A549 (cell line): ENCODE measurements at regions not wholly inside any gene's neighbourhood (a gene's known extent, or its start where the extent isn't known, plus 50 kb on each side); places are given as distances from the start of the nearest gene placed in this dataset.

Source experiments
- ATAC-seq, 2 experiments: fragments of 200-7000 bp in 1 of 2; fragments of >200 bp in 1 of 2; cut with Nextera tagmentation in 1 of 2; cut with Tn5 transposase in 1 of 2; 3 replicates each; pipeline versions ENCODE4 v1.8.0 to v1.9.1; 2018 to 2020; ENCODE audit warnings: mild to moderate bottlenecking in 1 of 2, moderate library complexity in 1 of 2
- CTCF ChIA-PET: fragments of 300-600 bp; sonication (Branson Sonifier 250); formaldehyde crosslinking; extraction: SDS; loops from one replicate; lab custom pipeline; 2021; ENCODE audit warnings: antibody characterized with exemption, inconsistent platforms; lab: Yijun Ruan, JAX
- POLR2A ChIA-PET: fragments of 350-600 bp; formaldehyde crosslinking; extraction: SDS; loops from one replicate; lab custom pipeline; 2021; ENCODE audit warnings: antibody characterized with exemption, inconsistent platforms; lab: Yijun Ruan, JAX
- DNase-seq, 2 experiments: peaks; one replicate each; pipeline versions ENCODE4 v3.0.0 to v3.0.0-alpha.2; 2011 to 2016; ENCODE audit warnings: low read depth in 1 of 2, low spot score in 1 of 2
- FAIRE-seq: peaks from 2 replicates; lab custom pipeline; 2011; peaks lifted over from hg19 to GRCh38; lab: Jason Lieb, UNC
- H3K27ac ChIP-seq, 2 experiments: fragments of >200 bp; sonication (Bioruptor Twin); formaldehyde crosslinking; 3 replicates each; pipeline ENCODE4 v1.5.1; 2016 to 2017
- H3K4me1 ChIP-seq: fragments of >200 bp; sonication (Bioruptor Twin); formaldehyde crosslinking; 3 replicates; pipeline ENCODE4 v1.6.1; 2016
- H3K4me2 ChIP-seq: fragments of >200 bp; sonication (Bioruptor Twin); formaldehyde crosslinking; 3 replicates; pipeline ENCODE4 v1.6.1; 2016
- H3K4me3 ChIP-seq: fragments of >200 bp; sonication (Bioruptor Twin); formaldehyde crosslinking; 3 replicates; pipeline ENCODE4 v1.5.1; 2016
- H3K9me3 ChIP-seq: fragments of >200 bp; sonication (Bioruptor Twin); formaldehyde crosslinking; 3 replicates; pipeline ENCODE4 v1.6.1; 2016
- CBX8 ChIP-seq: fragments of 200-600 bp; sonication (generic); IDR thresholded peaks from 2 replicates; pipeline ENCODE4 v1.6.1; 2016
- CEBPB ChIP-seq, 2 experiments: fragments of >200 bp in 1 of 2; sonication (Bioruptor Twin) in 1 of 2; formaldehyde crosslinking in 1 of 2; IDR thresholded peaks; 2 replicates each; pipeline ENCODE4 v1.6.1; 2012 to 2016
- CHD4 ChIP-seq: fragments of 200-600 bp; sonication (generic); IDR thresholded peaks from 2 replicates; pipeline ENCODE4 v1.6.1; 2016; ENCODE audit warnings: antibody characterized with exemption, mild to moderate bottlenecking, borderline replicate concordance
- EHF ChIP-seq: fragments of 250-450 bp; sonication (Bioruptor Pico); IDR thresholded peaks from 2 replicates; pipeline ENCODE4 v1.5.0; 2020; ENCODE audit warnings: mild to moderate bottlenecking
- EHMT2 ChIP-seq: fragments of 200-600 bp; sonication (generic); IDR thresholded peaks from 2 replicates; pipeline ENCODE4 v1.6.1; 2016; ENCODE audit warnings: antibody characterized with exemption, low read depth, mild to moderate bottlenecking, moderate library complexity
- FOSL2 ChIP-seq, 2 experiments: fragments of 450-650 bp in 1 of 2; fragments of >200 bp in 1 of 2; sonication (Bioruptor Twin) in 1 of 2; formaldehyde crosslinking; IDR thresholded peaks; 2 replicates each; pipeline versions ENCODE4 v1.5.0 to v1.6.1; 2016 to 2020; ENCODE audit warnings: mild to moderate bottlenecking in 1 of 2, moderate library complexity in 1 of 2
- FOXS1 ChIP-seq: fragments of 250-450 bp; sonication (Bioruptor Pico); IDR thresholded peaks from 2 replicates; pipeline ENCODE4 v1.5.0; 2020; ENCODE audit warnings: mild to moderate bottlenecking, moderate library complexity
- GATA3 ChIP-seq: IDR thresholded peaks from 2 replicates; pipeline ENCODE4 v1.6.1; 2012; ENCODE audit warnings: borderline replicate concordance
- HOXA7 ChIP-seq: fragments of 250-450 bp; sonication (Bioruptor Pico); IDR thresholded peaks from 2 replicates; pipeline ENCODE4 v1.5.0; 2020; ENCODE audit warnings: mild to moderate bottlenecking, moderate library complexity
- MAFK ChIP-seq: fragments of 450-650 bp; IDR thresholded peaks from 2 replicates; pipeline ENCODE4 v1.6.1; 2014; ENCODE audit not compliant: partially characterized antibody
- NR3C1 ChIP-seq: fragments of >200 bp; sonication (Bioruptor Twin); formaldehyde crosslinking; IDR thresholded peaks from 3 replicates; pipeline ENCODE4 v1.6.1; 2017
- POLR2AphosphoS2 ChIP-seq: conservative IDR thresholded peaks from 2 replicates; pipeline ENCODE4 v1.6.1; 2012; ENCODE audit warnings: low read length, improper control_type of control experiment, inconsistent platforms
- RARB ChIP-seq: fragments of 250-450 bp; sonication (Bioruptor Pico); IDR thresholded peaks from 2 replicates; pipeline ENCODE4 v1.8.0; 2021; ENCODE audit warnings: mild to moderate bottlenecking, moderate library complexity
- SMC3 ChIP-seq: fragments of >200 bp; sonication (Bioruptor Twin); formaldehyde crosslinking; IDR thresholded peaks from 3 replicates; pipeline ENCODE4 v1.6.1; 2018; ENCODE audit warnings: inconsistent platforms
- TP53 ChIP-seq: fragments of 250-450 bp; sonication (Bioruptor Pico); IDR thresholded peaks from 2 replicates; pipeline ENCODE4 v1.5.0; 2021; ENCODE audit warnings: mild to moderate bottlenecking, moderate library complexity
- ZNF302 ChIP-seq: fragments of 250-450 bp; sonication (Bioruptor Pico); IDR thresholded peaks from 2 replicates; pipeline ENCODE4 v1.9.0; 2021; ENCODE audit warnings: inconsistent platforms, mild to moderate bottlenecking, moderate library complexity
- WGBS: methylation state at CpG from one replicate; pipeline ENCODE4 v1.1.6; 2017; ENCODE audit errors: missing lambda C conversion rate; 5-methylcytosine and 5-hydroxymethylcytosine counted together
- TF ChIP-seq, protein P1 (sequence below): fragments of 250-450 bp; sonication (Bioruptor Pico); IDR thresholded peaks from 2 replicates; pipeline ENCODE4 v1.5.0; 2021; ENCODE audit warnings: mild to moderate bottlenecking, moderate library complexity, borderline replicate concordance
- TF ChIP-seq, protein P2 (sequence below): fragments of 450-650 bp; IDR thresholded peaks from 2 replicates; pipeline ENCODE4 v1.6.1; 2014; ENCODE audit warnings: antibody characterized with exemption
- TF ChIP-seq, protein P3 (sequence below): fragments of >200 bp; sonication (Bioruptor Twin); formaldehyde crosslinking; IDR thresholded peaks from 3 replicates; pipeline ENCODE4 v1.5.1; 2016
- TF ChIP-seq, protein P4 (sequence below): fragments of 200-600 bp; sonication (generic); IDR thresholded peaks from 2 replicates; pipeline ENCODE4 v1.6.1; 2016; ENCODE audit warnings: antibody characterized with exemption, mild to moderate bottlenecking, moderate library complexity

DNA sequence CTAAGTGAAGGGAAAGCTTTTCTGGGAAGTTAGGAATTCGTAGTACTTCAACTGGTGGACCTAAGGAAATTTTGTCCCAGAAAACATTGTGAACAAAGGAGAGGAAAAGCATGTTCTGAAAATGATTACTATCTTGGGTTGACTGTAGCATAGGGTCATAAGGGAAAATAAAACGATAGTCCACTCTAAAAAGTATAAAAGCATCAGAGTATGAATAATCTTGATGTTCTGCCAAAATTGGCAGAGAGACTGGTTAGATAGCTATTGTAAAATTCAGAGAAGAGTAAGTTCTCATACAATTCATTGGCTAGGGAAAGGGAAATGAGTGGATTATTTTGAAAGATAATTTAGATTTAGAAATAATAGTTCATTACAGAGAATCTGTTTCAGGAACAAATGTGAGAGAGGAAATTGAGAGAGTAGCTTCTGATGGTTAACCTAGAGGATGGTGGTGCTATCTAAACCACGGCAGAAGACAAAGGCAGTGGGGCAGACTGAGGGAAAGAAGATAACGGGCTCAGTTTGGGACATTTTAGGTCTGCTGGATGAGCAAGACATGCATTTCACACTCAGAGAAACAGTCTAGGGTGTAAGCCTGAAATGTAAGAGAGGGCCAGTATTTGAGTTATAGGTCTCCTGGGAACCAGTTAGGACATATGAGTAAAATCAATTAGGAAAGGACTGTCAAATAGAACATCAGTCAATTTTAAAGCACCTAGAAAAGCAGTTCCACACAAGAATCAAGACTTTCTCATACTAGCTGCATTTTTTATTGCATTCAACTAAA, 799.3 kb upstream of the CXADR start (continued):
- TF ChIP-seq, protein P1, sequence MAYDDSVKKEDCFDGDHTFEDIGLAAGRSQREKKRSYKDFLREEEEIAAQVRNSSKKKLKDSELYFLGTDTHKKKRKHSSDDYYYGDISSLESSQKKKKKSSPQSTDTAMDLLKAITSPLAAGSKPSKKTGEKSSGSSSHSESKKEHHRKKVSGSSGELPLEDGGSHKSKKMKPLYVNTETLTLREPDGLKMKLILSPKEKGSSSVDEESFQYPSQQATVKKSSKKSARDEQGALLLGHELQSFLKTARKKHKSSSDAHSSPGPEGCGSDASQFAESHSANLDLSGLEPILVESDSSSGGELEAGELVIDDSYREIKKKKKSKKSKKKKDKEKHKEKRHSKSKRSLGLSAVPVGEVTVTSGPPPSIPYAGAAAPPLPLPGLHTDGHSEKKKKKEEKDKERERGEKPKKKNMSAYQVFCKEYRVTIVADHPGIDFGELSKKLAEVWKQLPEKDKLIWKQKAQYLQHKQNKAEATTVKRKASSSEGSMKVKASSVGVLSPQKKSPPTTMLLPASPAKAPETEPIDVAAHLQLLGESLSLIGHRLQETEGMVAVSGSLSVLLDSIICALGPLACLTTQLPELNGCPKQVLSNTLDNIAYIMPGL = no peak
- TF ChIP-seq POLR2AphosphoS2 = no peak
- no peak for TF ChIP-seq FOSL2 (IDR thresholded peaks at IDR 0.05)
- TF ChIP-seq FOSL2 (CRISPR knock-in tag; IDR thresholded peaks at IDR 0.05) = no peak
- no peak for TF ChIP-seq RARB (CRISPR knock-in tag)

DNA sequence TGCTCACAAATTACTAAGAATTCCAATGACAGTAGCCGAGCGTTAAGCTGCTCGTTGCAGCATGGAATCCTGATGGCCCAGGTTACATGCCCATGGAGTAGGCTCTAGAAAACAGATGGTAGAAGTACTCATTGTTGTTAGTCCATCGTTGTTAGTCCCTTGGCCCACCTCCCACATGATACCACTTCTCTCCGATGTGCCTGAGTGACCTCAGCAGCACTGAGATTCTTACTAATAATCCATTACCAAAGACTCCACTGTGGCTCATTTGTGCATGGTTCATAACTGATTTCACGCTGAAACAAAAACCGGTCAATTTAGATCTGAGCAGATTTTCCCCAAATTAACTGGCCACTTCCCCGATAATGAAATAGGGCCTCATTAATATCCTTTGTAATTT, 772.3 kb upstream of the CXADR start:
- FAIRE-seq (no peak), ATAC-seq (no peak), DNase-seq (no peak)
- no peak overlapping the region for H3K4me2 ChIP-seq
- ChIA-PET CTCF (no interaction called here), POLR2A (no interaction called here)
- WGBS = 76% methylated on average over 8 of the region's 8 CpGs
- H3K27ac ChIP-seq = no peak overlapping the region
- no peak overlapping the region for H3K4me3 ChIP-seq
- no peaks in the 10 kb centered on the region for H3K9me3 ChIP-seq
- TF ChIP-seq, protein P2, sequence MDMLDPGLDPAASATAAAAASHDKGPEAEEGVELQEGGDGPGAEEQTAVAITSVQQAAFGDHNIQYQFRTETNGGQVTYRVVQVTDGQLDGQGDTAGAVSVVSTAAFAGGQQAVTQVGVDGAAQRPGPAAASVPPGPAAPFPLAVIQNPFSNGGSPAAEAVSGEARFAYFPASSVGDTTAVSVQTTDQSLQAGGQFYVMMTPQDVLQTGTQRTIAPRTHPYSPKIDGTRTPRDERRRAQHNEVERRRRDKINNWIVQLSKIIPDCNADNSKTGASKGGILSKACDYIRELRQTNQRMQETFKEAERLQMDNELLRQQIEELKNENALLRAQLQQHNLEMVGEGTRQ = no peak
- no peak for TF ChIP-seq CBX8
- no peak for TF ChIP-seq EHF (CRISPR knock-in tag)
- TF ChIP-seq MAFK = no peak
- no peak for TF ChIP-seq EHMT2
- TF ChIP-seq FOXS1 (CRISPR knock-in tag) = no peak
- TF ChIP-seq ZNF302 (CRISPR knock-in tag) = no peak
- TF ChIP-seq CHD4 = no peak
- TF ChIP-seq FOSL2 (IDR thresholded peaks at IDR 0.05) = no peak
- TF ChIP-seq FOSL2 (CRISPR knock-in tag; IDR thresholded peaks at IDR 0.05) = no peak
- TF ChIP-seq, protein P3, sequence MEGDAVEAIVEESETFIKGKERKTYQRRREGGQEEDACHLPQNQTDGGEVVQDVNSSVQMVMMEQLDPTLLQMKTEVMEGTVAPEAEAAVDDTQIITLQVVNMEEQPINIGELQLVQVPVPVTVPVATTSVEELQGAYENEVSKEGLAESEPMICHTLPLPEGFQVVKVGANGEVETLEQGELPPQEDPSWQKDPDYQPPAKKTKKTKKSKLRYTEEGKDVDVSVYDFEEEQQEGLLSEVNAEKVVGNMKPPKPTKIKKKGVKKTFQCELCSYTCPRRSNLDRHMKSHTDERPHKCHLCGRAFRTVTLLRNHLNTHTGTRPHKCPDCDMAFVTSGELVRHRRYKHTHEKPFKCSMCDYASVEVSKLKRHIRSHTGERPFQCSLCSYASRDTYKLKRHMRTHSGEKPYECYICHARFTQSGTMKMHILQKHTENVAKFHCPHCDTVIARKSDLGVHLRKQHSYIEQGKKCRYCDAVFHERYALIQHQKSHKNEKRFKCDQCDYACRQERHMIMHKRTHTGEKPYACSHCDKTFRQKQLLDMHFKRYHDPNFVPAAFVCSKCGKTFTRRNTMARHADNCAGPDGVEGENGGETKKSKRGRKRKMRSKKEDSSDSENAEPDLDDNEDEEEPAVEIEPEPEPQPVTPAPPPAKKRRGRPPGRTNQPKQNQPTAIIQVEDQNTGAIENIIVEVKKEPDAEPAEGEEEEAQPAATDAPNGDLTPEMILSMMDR = no peak
- TF ChIP-seq, protein P4, sequence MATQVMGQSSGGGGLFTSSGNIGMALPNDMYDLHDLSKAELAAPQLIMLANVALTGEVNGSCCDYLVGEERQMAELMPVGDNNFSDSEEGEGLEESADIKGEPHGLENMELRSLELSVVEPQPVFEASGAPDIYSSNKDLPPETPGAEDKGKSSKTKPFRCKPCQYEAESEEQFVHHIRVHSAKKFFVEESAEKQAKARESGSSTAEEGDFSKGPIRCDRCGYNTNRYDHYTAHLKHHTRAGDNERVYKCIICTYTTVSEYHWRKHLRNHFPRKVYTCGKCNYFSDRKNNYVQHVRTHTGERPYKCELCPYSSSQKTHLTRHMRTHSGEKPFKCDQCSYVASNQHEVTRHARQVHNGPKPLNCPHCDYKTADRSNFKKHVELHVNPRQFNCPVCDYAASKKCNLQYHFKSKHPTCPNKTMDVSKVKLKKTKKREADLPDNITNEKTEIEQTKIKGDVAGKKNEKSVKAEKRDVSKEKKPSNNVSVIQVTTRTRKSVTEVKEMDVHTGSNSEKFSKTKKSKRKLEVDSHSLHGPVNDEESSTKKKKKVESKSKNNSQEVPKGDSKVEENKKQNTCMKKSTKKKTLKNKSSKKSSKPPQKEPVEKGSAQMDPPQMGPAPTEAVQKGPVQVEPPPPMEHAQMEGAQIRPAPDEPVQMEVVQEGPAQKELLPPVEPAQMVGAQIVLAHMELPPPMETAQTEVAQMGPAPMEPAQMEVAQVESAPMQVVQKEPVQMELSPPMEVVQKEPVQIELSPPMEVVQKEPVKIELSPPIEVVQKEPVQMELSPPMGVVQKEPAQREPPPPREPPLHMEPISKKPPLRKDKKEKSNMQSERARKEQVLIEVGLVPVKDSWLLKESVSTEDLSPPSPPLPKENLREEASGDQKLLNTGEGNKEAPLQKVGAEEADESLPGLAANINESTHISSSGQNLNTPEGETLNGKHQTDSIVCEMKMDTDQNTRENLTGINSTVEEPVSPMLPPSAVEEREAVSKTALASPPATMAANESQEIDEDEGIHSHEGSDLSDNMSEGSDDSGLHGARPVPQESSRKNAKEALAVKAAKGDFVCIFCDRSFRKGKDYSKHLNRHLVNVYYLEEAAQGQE = no peak
- no peak for TF ChIP-seq GATA3
- no peak for TF ChIP-seq SMC3
- no peak for TF ChIP-seq HOXA7 (CRISPR knock-in tag)
- TF ChIP-seq NR3C1 = no peak
- TF ChIP-seq TP53 = no peak
- TF ChIP-seq CEBPB (IDR thresholded peaks at IDR 0.05) = no peak
- H3K4me1 ChIP-seq = no peaks in the 10 kb centered on the region
